ENCODE measurements at regions not wholly inside any gene's neighbourhood (a gene's known extent, or its start where the extent isn't known, plus 50 kb on each side); places are given as distances from the start of the nearest gene placed in this dataset.

DNA sequence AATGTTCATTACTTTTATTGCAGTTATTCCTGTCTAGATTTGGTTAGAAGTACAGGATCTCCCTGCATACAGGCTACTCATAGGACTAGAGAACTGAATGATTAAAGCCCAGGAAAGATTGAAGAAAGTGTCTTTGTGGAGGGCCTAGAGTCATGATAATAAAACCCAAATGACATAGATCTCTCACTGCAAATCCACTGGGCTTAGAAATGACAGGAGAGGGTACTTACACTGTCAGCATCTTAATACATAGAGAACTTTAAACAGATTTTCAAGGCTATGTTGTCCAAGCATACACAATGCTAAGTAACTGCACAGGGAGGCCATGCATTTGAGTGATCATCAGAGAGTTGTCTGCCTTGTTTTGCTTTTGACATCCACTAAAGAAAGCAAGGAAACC is 383.8 kb upstream of the MAP3K7 start:
- Histone ChIP-seq H3K4me2 (replicated peaks; ENCODE audit: extremely low read depth, low read length, poor library complexity, severe bottlenecking) (no peak overlapping the region), H3K9ac (ENCODE audit: insufficient read depth, low read length, poor library complexity, severe bottlenecking) (no peak overlapping the region), H3K36me3 (replicated peaks in 1 of 2; ENCODE audit: control insufficient read depth in 1 of 2, insufficient read depth in 2 of 2, low read length in 2 of 2) (no peaks in the 10 kb centered on the region), H3K27ac (ENCODE audit: low read depth in 1 of 2, low read length in 2 of 2) (no peak overlapping the region), H3K27me3 (ENCODE audit: control insufficient read depth in 2 of 2, insufficient read depth in 2 of 2, low read length in 2 of 2) (no peaks in the 10 kb centered on the region), H3K79me2 (ENCODE audit: insufficient read depth, low read length) (no peaks in the 10 kb centered on the region), H2AFZ (ENCODE audit: insufficient read depth, low read depth, low read length, poor library complexity, severe bottlenecking) (no peak overlapping the region), H3K9me3 (replicated peaks in 1 of 2; ENCODE audit: control insufficient read depth in 1 of 2, insufficient read depth in 1 of 2, low read length in 2 of 2) (no peaks in the 10 kb centered on the region), H3K4me3 (replicated peaks in 1 of 3; ENCODE audit: low read depth in 2 of 3, low read length in 3 of 3) (no peak overlapping the region), H3K4me1 (ENCODE audit: control insufficient read depth in 1 of 2, insufficient read depth in 2 of 2, low read length in 2 of 2) (no peaks in the 10 kb centered on the region), H4K20me1 (ENCODE audit: insufficient read depth, low read length) (no peaks in the 10 kb centered on the region)
- H3K9me3 Mint-ChIP-seq, result peaks cover 0 to 2% (median 0%) of the 10 kb centered on the region in 7 donors
- no peak overlapping the region for H3K27ac Mint-ChIP-seq
- TF ChIP-seq, protein P1, sequence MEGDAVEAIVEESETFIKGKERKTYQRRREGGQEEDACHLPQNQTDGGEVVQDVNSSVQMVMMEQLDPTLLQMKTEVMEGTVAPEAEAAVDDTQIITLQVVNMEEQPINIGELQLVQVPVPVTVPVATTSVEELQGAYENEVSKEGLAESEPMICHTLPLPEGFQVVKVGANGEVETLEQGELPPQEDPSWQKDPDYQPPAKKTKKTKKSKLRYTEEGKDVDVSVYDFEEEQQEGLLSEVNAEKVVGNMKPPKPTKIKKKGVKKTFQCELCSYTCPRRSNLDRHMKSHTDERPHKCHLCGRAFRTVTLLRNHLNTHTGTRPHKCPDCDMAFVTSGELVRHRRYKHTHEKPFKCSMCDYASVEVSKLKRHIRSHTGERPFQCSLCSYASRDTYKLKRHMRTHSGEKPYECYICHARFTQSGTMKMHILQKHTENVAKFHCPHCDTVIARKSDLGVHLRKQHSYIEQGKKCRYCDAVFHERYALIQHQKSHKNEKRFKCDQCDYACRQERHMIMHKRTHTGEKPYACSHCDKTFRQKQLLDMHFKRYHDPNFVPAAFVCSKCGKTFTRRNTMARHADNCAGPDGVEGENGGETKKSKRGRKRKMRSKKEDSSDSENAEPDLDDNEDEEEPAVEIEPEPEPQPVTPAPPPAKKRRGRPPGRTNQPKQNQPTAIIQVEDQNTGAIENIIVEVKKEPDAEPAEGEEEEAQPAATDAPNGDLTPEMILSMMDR (IDR thresholded peaks at IDR 0.05), result no peak
- H3K4me3 Mint-ChIP-seq, result no peak overlapping the region
- H3K4me1 Mint-ChIP-seq, result no peaks in the 10 kb centered on the region
- H3K36me3 Mint-ChIP-seq, result no peaks in the 10 kb centered on the region
- intact Hi-C loops (cut with micrococcal nuclease), result no loop called here
- peaks cover 0 to 2% (median 0%) of the 10 kb centered on the region in 3 donors for H3K27me3 Mint-ChIP-seq (ENCODE audit: low read depth in 3 of 3)
- no peak for DNase-seq

DNA sequence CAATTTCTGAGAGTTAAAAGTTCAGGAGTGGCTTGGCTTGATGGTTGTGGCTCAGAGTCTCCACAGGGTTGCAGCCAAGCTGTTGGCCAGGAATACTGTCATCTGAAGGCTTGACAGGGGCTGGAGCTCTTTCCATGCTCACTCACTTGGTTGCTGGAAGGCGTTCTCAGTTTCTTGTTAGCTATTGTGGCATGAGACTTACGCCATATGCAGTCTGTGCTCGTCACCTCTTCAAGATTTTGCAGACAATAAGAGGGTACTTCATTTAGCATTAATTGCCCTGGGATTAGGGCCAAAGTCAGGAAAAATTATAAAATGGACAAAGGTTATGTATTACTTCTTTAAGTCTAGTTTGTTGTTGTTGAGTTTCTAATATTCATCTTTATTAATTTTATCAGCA is 380.6 kb upstream of the MAP3K7 start:
- Histone ChIP-seq H3K9ac (ENCODE audit: insufficient read depth, low read length, poor library complexity, severe bottlenecking) (no peak overlapping the region), H3K4me2 (replicated peaks; ENCODE audit: extremely low read depth, low read length, poor library complexity, severe bottlenecking) (no peak overlapping the region), H3K4me1 (ENCODE audit: control insufficient read depth in 1 of 2, insufficient read depth in 2 of 2, low read length in 2 of 2) (no peaks in the 10 kb centered on the region), H4K20me1 (ENCODE audit: insufficient read depth, low read length) (no peaks in the 10 kb centered on the region), H2AFZ (ENCODE audit: insufficient read depth, low read depth, low read length, poor library complexity, severe bottlenecking) (no peak overlapping the region), H3K36me3 (replicated peaks in 1 of 2; ENCODE audit: control insufficient read depth in 1 of 2, insufficient read depth in 2 of 2, low read length in 2 of 2) (no peaks in the 10 kb centered on the region), H3K4me3 (replicated peaks in 1 of 3; ENCODE audit: low read depth in 2 of 3, low read length in 3 of 3) (no peak overlapping the region), H3K79me2 (ENCODE audit: insufficient read depth, low read length) (no peaks in the 10 kb centered on the region), H3K27me3 (ENCODE audit: control insufficient read depth in 2 of 2, insufficient read depth in 2 of 2, low read length in 2 of 2) (no peaks in the 10 kb centered on the region), H3K27ac (ENCODE audit: low read depth in 1 of 2, low read length in 2 of 2) (no peak overlapping the region), H3K9me3 (replicated peaks in 1 of 2; ENCODE audit: control insufficient read depth in 1 of 2, insufficient read depth in 1 of 2, low read length in 2 of 2) (no peaks in the 10 kb centered on the region)
- intact Hi-C loops (cut with micrococcal nuclease), result no loop called here
- no peak for DNase-seq
- H3K27ac Mint-ChIP-seq, result no peak overlapping the region
- peaks cover 0 to 1% (median 0%) of the 10 kb centered on the region in 3 donors for H3K27me3 Mint-ChIP-seq (ENCODE audit: low read depth in 3 of 3)
- TF ChIP-seq, protein P1 (IDR thresholded peaks at IDR 0.05), result no peak
- WGBS (ENCODE audit: insufficient coverage), result 80% methylated on average over 1 of the region's 3 CpGs
- H3K4me1 Mint-ChIP-seq, result no peaks in the 10 kb centered on the region
- H3K9me3 Mint-ChIP-seq, result peaks cover 0 to 3% (median 0%) of the 10 kb centered on the region in 7 donors
- no peak overlapping the region for H3K4me3 Mint-ChIP-seq
- no peaks in the 10 kb centered on the region for H3K36me3 Mint-ChIP-seq
